Liver (tissue), 8 donors: ENCODE measurements at regions not wholly inside any gene's neighbourhood (a gene's known extent, or its start where the extent isn't known, plus 50 kb on each side); places are given as distances from the start of the nearest gene placed in this dataset.

Experiments used
- DNase-seq: peaks from one replicate; pipeline ENCODE4 v3.0.0-alpha.2; 2017; ENCODE audit warnings: low spot score
- H3K27ac ChIP-seq, 2 donors: one replicate each; pipeline ENCODE4 v1.7.0; 2013; ENCODE audit warnings: inconsistent platforms in 2 of 2, low read length in 2 of 2, control low read depth in 1 of 2, low read depth in 1 of 2, mild to moderate bottlenecking in 1 of 2
- H3K27me3 ChIP-seq, 4 donors: one replicate each; pipeline versions ENCODE4 v1.6.1 to v1.7.0; 2013; ENCODE audit warnings: low read length in 3 of 4, inconsistent platforms in 1 of 4, mild to moderate bottlenecking in 1 of 4, moderate library complexity in 1 of 4; ENCODE audit not compliant: control insufficient read depth in 4 of 4, insufficient read depth in 4 of 4
- H3K36me3 ChIP-seq, 4 donors: one replicate each; pipeline versions ENCODE4 v1.6.1 to v1.7.0; 2013; ENCODE audit warnings: low read length in 3 of 4, mild to moderate bottlenecking in 3 of 4, low read depth in 1 of 4, moderate library complexity in 1 of 4; ENCODE audit not compliant: control insufficient read depth in 4 of 4, insufficient read depth in 3 of 4
- H3K4me1 ChIP-seq, 4 donors: one replicate each; pipeline versions ENCODE4 v1.6.1 to v1.7.0; 2013; ENCODE audit warnings: low read length in 3 of 4, mild to moderate bottlenecking in 3 of 4, moderate library complexity in 1 of 4; ENCODE audit not compliant: control insufficient read depth in 4 of 4, insufficient read depth in 4 of 4
- H3K4me3 ChIP-seq, 3 donors: one replicate each; pipeline versions ENCODE4 v1.6.1 to v1.7.0; 2013; ENCODE audit warnings: low read length in 3 of 3, control low read depth in 1 of 3, low read depth in 1 of 3, mild to moderate bottlenecking in 1 of 3
- H3K9ac ChIP-seq, 2 donors: one replicate each; pipeline ENCODE4 v1.7.0; 2013; ENCODE audit warnings: low read length in 2 of 2, mild to moderate bottlenecking in 2 of 2, moderate library complexity in 2 of 2, control low read depth in 1 of 2, low read depth in 1 of 2
- H3K9me3 ChIP-seq, 4 donors: one replicate each; pipeline versions ENCODE4 v1.6.1 to v1.7.0; 2013; ENCODE audit warnings: low read length in 3 of 4; ENCODE audit not compliant: control insufficient read depth in 4 of 4
- EGR1 ChIP-seq, 2 donors: IDR thresholded peaks; 2 replicates each; pipeline ENCODE4 v1.6.1; 2016 to 2018; ENCODE audit warnings: antibody characterized with exemption in 2 of 2, low read depth in 2 of 2
- HNF4G ChIP-seq: IDR thresholded peaks from 2 replicates; pipeline ENCODE4 v1.6.1; 2016; ENCODE audit warnings: antibody characterized with exemption
- JUND ChIP-seq, 2 donors: IDR thresholded peaks; 2 replicates each; pipeline ENCODE4 v1.6.1; 2016; ENCODE audit warnings: antibody characterized with exemption in 2 of 2
- NR2F2 ChIP-seq: IDR thresholded peaks from 2 replicates; pipeline ENCODE4 v1.6.1; 2016; ENCODE audit warnings: antibody characterized with exemption
- RXRA ChIP-seq, 2 donors: IDR thresholded peaks; 2 replicates each; pipeline ENCODE4 v1.6.1; 2017 to 2018; ENCODE audit warnings: antibody characterized with exemption in 2 of 2, mild to moderate bottlenecking in 1 of 2
- TAF1 ChIP-seq: conservative IDR thresholded peaks from 2 replicates; pipeline ENCODE4 v1.6.1; 2016; ENCODE audit warnings: antibody characterized with exemption, mild to moderate bottlenecking
- YY1 ChIP-seq: IDR thresholded peaks from 2 replicates; pipeline ENCODE4 v1.6.1; 2016; ENCODE audit warnings: antibody characterized with exemption, mild to moderate bottlenecking
- WGBS: extraction: QIAGEN DNeasy Blood & Tissue Kit; methylation state at CpG from one replicate; pipeline ENCODE4 v1.1.7; 2013; 5-methylcytosine and 5-hydroxymethylcytosine counted together
- TF ChIP-seq, protein P1 (sequence below): IDR thresholded peaks from 2 replicates; pipeline ENCODE4 v1.6.1; 2016; ENCODE audit warnings: antibody characterized with exemption
- TF ChIP-seq, protein P2 (sequence below): IDR thresholded peaks from 2 replicates; pipeline ENCODE4 v1.6.1; 2016; ENCODE audit warnings: antibody characterized with exemption
- TF ChIP-seq, protein P3 (sequence below): IDR thresholded peaks from 2 replicates; pipeline ENCODE4 v1.6.1; 2016; ENCODE audit warnings: antibody characterized with exemption, mild to moderate bottlenecking
- TF ChIP-seq, protein P4 (sequence below): fragments of 150-350 bp; IDR thresholded peaks from 2 replicates; pipeline ENCODE4 v1.5.1; 2017; ENCODE audit warnings: improper control_type of control experiment, low read depth, low read length; ENCODE audit not compliant: missing input control
- TF ChIP-seq, protein P5 (sequence below): IDR thresholded peaks from 2 replicates; pipeline ENCODE4 v1.6.1; 2016; ENCODE audit warnings: antibody characterized with exemption
- donor health status: healthy.
- donor health status: healthy.
- donor health status: healthy.
- donor health status: healthy.
- donor health status: healthy.

DNA sequence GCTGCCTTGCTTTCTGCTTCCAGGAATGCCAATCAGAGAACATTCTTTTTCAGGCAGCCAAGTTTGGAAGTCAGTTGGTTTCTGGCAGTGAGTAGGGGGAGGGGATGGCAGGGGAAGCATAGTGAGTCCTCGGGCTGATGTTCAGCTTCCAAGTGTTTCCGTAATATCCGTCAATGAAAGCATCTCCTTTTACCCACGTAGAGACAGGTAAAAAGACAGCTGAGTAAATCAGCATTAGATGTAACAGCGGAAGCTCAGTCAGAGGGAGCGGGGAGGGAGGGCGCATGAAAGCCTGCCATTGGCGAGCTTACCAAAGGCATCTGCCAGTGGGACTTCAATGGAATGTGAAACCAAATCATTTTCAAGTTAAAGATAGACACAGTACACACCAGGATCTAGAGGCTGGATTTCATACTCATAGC, 117.1 kb upstream of the DTNA start:
- Histone ChIP-seq H3K9ac (no peak overlapping the region), H3K27me3 (no peaks in the 10 kb centered on the region), H3K9me3 (no peaks in the 10 kb centered on the region), H3K27ac (no peak overlapping the region), H3K4me1 (peaks cover 0 to 3% (median 0%) of the 10 kb centered on the region in 4 donors), H3K4me3 (peak overlapping the region in 2 of 3 donors; percentile 9 to 55), H3K36me3 (no peaks in the 10 kb centered on the region)
- WGBS = 16% methylated on average over 8 of the region's 8 CpGs
- no peak for DNase-seq
- peak in 1 of 2 donors; percentile 11 for TF ChIP-seq JUND (IDR thresholded peaks at IDR 0.05)
- TF ChIP-seq, protein P1, sequence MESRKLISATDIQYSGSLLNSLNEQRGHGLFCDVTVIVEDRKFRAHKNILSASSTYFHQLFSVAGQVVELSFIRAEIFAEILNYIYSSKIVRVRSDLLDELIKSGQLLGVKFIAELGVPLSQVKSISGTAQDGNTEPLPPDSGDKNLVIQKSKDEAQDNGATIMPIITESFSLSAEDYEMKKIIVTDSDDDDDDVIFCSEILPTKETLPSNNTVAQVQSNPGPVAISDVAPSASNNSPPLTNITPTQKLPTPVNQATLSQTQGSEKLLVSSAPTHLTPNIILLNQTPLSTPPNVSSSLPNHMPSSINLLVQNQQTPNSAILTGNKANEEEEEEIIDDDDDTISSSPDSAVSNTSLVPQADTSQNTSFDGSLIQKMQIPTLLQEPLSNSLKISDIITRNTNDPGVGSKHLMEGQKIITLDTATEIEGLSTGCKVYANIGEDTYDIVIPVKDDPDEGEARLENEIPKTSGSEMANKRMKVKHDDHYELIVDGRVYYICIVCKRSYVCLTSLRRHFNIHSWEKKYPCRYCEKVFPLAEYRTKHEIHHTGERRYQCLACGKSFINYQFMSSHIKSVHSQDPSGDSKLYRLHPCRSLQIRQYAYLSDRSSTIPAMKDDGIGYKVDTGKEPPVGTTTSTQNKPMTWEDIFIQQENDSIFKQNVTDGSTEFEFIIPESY = no peak

DNA sequence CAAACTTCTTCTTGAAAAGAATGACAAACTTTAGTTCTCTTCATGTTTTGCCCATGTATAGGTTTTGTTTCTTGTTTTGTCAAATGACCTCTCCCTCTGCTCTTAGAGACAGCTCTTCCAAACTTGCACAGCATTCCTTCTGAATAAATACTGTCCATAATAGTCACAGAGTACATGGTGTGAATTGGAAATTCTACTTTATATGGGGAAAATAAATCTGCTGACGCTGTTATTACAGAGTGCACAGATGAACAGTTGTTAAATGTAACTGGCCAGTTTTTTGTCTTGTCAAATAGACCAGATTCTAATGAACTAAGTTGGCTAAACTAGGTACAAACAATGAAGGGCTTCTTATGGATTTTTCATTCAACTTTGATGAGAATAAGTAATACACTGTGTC, 115.8 kb upstream of the DTNA start:
- TF ChIP-seq YY1 = no peak
- TF ChIP-seq, protein P2, sequence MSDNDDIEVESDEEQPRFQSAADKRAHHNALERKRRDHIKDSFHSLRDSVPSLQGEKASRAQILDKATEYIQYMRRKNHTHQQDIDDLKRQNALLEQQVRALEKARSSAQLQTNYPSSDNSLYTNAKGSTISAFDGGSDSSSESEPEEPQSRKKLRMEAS = no peak
- TF ChIP-seq, protein P1 = no peak
- TF ChIP-seq NR2F2 = no peak
- no peak for TF ChIP-seq TAF1
- no peak for TF ChIP-seq EGR1 (IDR thresholded peaks at IDR 0.05; ENCODE audit: low read depth in 2 of 2)
- TF ChIP-seq, protein P3, sequence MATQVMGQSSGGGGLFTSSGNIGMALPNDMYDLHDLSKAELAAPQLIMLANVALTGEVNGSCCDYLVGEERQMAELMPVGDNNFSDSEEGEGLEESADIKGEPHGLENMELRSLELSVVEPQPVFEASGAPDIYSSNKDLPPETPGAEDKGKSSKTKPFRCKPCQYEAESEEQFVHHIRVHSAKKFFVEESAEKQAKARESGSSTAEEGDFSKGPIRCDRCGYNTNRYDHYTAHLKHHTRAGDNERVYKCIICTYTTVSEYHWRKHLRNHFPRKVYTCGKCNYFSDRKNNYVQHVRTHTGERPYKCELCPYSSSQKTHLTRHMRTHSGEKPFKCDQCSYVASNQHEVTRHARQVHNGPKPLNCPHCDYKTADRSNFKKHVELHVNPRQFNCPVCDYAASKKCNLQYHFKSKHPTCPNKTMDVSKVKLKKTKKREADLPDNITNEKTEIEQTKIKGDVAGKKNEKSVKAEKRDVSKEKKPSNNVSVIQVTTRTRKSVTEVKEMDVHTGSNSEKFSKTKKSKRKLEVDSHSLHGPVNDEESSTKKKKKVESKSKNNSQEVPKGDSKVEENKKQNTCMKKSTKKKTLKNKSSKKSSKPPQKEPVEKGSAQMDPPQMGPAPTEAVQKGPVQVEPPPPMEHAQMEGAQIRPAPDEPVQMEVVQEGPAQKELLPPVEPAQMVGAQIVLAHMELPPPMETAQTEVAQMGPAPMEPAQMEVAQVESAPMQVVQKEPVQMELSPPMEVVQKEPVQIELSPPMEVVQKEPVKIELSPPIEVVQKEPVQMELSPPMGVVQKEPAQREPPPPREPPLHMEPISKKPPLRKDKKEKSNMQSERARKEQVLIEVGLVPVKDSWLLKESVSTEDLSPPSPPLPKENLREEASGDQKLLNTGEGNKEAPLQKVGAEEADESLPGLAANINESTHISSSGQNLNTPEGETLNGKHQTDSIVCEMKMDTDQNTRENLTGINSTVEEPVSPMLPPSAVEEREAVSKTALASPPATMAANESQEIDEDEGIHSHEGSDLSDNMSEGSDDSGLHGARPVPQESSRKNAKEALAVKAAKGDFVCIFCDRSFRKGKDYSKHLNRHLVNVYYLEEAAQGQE = no peak
- TF ChIP-seq, protein P4, sequence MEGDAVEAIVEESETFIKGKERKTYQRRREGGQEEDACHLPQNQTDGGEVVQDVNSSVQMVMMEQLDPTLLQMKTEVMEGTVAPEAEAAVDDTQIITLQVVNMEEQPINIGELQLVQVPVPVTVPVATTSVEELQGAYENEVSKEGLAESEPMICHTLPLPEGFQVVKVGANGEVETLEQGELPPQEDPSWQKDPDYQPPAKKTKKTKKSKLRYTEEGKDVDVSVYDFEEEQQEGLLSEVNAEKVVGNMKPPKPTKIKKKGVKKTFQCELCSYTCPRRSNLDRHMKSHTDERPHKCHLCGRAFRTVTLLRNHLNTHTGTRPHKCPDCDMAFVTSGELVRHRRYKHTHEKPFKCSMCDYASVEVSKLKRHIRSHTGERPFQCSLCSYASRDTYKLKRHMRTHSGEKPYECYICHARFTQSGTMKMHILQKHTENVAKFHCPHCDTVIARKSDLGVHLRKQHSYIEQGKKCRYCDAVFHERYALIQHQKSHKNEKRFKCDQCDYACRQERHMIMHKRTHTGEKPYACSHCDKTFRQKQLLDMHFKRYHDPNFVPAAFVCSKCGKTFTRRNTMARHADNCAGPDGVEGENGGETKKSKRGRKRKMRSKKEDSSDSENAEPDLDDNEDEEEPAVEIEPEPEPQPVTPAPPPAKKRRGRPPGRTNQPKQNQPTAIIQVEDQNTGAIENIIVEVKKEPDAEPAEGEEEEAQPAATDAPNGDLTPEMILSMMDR = no peak
- no peak for TF ChIP-seq HNF4G
- no peak for TF ChIP-seq RXRA (IDR thresholded peaks at IDR 0.05)
- TF ChIP-seq, protein P5, sequence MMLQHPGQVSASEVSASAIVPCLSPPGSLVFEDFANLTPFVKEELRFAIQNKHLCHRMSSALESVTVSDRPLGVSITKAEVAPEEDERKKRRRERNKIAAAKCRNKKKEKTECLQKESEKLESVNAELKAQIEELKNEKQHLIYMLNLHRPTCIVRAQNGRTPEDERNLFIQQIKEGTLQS = no peak
- Histone ChIP-seq H3K4me3 (no peak overlapping the region), H3K27ac (no peak overlapping the region), H3K36me3 (no peaks in the 10 kb centered on the region), H3K9ac (no peak overlapping the region), H3K4me1 (peaks cover 0 to 3% (median 0%) of the 10 kb centered on the region in 4 donors), H3K27me3 (no peaks in the 10 kb centered on the region), H3K9me3 (no peaks in the 10 kb centered on the region)
- WGBS = 83% methylated on average over 1 of the region's 1 CpG
- no peak for DNase-seq
